ENCODE measurements at regions not wholly inside any gene's neighbourhood (a gene's known extent, or its start where the extent isn't known, plus 50 kb on each side); places are given as distances from the start of the nearest gene placed in this dataset.

DNA sequence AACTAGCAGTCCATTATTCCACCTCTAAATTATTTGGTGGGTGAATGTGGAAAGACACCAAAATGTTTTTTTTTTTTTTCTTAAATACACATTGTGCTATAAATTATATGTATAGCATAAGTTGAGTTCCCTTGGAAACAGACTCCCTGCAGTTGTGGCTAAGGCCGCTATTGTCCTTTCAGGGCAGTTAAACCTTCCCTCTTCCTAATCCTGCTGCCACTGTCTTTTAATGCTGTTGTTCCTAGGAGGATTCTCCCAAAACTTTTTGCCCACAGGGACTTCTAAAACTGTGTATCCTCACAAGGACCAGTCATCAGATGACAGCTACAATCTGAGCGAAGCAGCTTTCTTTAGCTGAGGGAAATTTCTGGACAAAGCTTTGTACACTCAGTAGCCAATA is 478.9 kb upstream of the CHORDC1 start:
- TF ChIP-seq, protein P1, sequence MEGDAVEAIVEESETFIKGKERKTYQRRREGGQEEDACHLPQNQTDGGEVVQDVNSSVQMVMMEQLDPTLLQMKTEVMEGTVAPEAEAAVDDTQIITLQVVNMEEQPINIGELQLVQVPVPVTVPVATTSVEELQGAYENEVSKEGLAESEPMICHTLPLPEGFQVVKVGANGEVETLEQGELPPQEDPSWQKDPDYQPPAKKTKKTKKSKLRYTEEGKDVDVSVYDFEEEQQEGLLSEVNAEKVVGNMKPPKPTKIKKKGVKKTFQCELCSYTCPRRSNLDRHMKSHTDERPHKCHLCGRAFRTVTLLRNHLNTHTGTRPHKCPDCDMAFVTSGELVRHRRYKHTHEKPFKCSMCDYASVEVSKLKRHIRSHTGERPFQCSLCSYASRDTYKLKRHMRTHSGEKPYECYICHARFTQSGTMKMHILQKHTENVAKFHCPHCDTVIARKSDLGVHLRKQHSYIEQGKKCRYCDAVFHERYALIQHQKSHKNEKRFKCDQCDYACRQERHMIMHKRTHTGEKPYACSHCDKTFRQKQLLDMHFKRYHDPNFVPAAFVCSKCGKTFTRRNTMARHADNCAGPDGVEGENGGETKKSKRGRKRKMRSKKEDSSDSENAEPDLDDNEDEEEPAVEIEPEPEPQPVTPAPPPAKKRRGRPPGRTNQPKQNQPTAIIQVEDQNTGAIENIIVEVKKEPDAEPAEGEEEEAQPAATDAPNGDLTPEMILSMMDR (conservative IDR thresholded peaks at IDR 0.05; ENCODE audit: low read depth, low read length): no peak
- TF ChIP-seq EZH2 (IDR thresholded peaks at IDR 0.05; ENCODE audit: low read length, unreplicated experiment) (no peak), EZH2phosphoT487 (IDR thresholded peaks at IDR 0.05; ENCODE audit: borderline replicate concordance, low read length) (no peak)
